NCI-H82 treated with DMSO at 0.1 percent for 48 hours (cell line): ENCODE measurements at regions not wholly inside any gene's neighbourhood (a gene's known extent, or its start where the extent isn't known, plus 50 kb on each side); places are given as distances from the start of the nearest gene placed in this dataset.
"Not testable (repeated sequence)": the region's sequence is repeated elsewhere in the genome, so short reads cannot be mapped to it uniquely, and the experiment has no call there.

ENCODE experiments used
- DNase-seq: peaks from one replicate; lab custom pipeline; 2025; ENCODE audit not compliant: unreplicated experiment; lab: John Stamatoyannopoulos, UW

DNA sequence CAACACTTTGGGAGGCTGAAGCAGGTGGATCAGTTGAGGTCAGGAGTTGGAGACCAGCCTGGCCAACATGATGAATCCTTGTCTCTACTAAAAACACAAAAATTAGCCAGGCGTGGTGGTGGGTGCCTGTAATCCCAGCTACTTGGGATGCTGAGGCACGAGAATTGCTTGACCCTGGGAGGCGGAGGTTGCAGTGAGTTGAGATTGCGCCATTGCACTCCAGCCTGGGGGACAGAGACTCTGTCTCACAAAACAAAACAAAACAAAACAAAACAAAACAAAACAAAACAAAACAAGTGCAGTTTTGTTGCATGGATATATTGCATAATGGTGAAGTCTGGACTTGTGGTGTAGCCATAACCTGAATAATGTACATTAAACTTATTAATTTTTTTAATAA is 133.6 kb upstream of the ZNF217 start:
- DNase-seq: not testable (repeated sequence)

GRCh38 chr20:53725575-53725970 is 131.9 kb upstream of the ZNF217 start:
- DNase-seq: no peak

GRCh38 chr20:53723621-53724020 is 130.0 kb upstream of the ZNF217 start:
- DNase-seq: no peak

DNA sequence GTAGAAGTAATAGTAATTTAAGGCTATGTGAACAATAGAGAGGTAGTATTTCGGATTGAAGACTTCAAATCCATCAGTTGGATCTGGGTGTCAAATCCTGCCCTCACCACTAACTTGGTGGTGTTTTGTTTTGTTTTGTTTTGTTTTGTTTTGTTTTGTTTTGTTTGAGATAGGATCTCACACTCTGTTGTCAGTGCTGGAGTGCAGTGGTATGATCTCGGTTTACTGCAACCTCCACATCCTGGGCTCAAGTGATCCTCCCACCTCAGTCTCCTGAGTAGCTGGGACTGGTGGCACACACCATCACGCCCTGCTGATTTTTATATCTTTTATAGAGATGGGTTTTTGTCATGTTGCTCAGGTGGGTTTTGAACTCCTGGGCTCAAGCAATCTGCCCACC is 129.4 kb upstream of the ZNF217 start:
- DNase-seq: no peak

- no peak for DNase-seq
These were observed 128.9 kb upstream of the ZNF217 start for GRCh38 chr20:53722515-53723036.

GRCh38 chr20:53721445-53721963 is 127.9 kb upstream of the ZNF217 start:
- not testable (repeated sequence) for DNase-seq

GRCh38 chr20:53719171-53719803 is 125.6 kb upstream of the ZNF217 start:
- DNase-seq: not testable (repeated sequence)

- peak; percentile 86 for DNase-seq
These were observed 124.7 kb upstream of the ZNF217 start for GRCh38 chr20:53718142-53719021.

DNA sequence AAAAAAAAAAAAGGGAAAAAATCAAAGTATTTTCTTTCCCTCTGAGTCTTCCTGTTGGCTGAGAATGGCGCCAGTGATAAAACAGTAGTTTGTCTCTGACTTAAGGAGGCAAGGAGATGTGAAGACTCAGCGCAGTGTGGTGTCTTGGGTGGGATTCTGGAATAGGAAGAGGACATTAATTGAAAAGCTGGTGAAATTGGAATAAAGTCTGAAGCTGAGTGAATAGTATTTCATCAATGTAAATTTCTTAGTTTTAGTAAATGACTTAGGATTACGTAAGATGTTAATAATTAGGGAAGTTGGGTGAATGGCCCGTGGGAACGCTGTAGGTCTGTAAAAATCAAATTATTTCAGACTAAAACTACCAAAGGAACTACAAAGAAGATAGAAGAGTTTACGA is 122.8 kb upstream of the ZNF217 start:
- no peak for DNase-seq

GRCh38 chr20:53714524-53714923 is 120.9 kb upstream of the ZNF217 start:
- no peak for DNase-seq

DNA sequence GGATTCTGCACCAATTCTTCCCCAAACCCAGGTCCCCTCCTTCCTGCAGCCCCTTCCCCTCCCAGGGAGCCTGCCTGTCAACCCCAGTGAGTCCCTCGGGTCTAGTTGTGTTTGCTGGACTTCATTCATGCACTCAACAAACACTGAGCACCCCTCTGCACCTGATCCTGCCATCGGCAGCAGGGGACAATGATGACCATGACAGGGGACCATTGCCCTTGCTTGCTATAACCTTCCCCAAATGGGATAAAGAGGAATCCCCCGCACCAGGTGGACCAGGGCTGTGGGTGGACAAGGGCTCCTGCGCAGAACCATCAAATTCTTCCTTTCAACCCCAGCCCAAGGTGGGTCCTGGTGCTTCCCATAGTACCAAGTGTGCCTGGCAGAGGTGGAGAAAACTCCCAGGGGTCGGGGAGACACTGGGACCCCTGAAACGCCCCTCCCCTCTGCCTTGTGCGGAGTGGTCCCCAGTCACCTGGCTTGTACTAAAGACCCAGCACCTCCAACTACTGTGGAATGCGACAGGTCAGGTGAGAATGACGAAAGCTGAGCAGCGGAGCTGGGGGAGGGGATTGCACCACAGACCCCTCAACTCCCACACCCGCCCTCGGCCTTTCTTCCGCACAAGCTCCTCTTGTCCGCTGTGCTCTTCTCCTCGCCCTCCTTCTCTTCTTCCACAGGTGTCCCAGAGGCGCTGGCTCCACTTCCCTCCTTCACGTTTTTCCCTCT is 119.9 kb upstream of the ZNF217 start:
- no peak for DNase-seq

DNA sequence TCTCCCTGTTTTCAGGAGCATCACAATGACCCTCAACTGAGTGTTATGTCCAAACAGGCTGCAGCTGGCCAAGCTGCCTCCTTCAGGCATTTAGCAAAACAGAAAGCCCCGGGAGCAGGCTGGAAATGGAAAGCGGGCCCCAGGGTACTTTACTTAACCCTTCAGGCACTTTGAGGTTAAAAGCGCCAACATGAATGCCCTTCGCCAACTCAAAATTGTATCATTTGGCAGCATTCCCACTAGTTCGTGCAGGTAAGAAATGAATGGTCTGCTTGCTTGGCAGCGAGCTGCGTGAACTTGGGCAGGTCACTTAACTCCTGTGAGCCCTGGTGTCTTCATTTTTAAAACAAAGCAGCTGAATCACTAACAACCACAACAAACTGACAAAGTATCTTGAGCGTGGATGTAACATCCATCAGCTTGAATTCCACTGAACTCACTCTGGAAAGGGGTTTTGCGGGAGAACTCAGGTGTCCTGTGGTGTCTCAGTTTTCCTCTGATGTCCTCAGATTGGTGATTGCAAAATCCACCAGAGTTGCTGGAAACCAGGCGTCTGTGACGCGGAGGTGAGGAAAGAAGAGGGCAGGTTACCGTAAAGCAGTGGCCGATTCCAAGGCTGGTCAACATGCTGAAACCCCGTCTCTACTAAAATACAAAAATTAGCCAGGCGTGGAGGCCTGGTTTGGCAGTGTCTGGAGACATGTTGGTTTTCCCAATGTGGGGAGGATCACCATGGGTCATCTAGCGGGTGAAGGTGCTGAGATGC is 118.8 kb upstream of the ZNF217 start:
- no peak for DNase-seq

DNA sequence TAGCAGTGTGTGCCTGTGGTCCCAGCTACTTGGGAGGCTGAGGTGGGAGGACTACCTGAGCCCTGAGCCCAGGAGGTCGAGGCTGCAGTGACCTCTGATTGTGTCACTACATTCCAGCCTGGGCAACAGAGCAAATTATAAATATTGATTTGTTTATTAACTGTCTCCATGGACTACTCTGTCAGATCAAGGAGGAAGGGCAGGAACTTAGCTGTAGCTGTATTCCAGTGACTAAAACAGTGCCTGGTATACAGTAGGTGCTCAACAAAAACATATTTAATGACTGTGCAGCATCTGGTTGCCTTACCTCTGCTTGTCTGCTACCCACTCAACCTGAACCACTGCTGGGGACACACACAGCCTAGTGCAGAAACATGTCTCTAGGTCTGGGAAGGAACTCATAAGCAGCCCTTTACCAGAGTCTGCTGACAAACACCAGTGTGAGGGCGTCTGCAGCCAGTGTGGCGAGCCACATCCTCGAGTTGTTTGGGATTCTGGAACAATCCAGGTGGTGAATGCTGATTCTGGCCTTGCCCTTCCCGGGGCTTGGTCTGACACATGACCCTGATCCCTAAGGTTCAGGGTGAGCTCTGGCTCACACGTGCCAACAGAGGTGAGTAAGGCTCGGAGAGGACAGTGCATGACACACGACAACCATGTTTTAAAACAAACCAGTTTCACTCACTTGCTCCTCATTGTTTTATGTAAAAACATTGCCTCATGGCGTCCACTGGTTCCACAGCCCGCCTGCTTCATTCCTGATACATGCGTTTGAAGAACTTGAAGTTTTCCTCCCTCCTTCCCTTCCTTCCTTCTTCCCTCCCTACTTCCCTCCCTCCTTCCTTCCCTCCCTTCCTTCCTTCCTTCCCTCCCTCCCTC is 117.9 kb upstream of the ZNF217 start:
- DNase-seq: no peak

- DNase-seq: no peak
These were observed 114.7 kb upstream of the ZNF217 start for GRCh38 chr20:53708129-53708968.

- DNase-seq: no peak
These were observed 113.9 kb upstream of the ZNF217 start for GRCh38 chr20:53707371-53708055.

GRCh38 chr20:53706466-53707370 is 113.1 kb upstream of the ZNF217 start:
- peak; percentile 24 for DNase-seq

- no peak for DNase-seq
These were observed 112.4 kb upstream of the ZNF217 start for GRCh38 chr20:53706008-53706465.
